OCI-LY3 (cell line): ENCODE measurements at regions not wholly inside any gene's neighbourhood (a gene's known extent, or its start where the extent isn't known, plus 50 kb on each side); places are given as distances from the start of the nearest gene placed in this dataset.
A peak's percentile ranks its signal among the peaks of the same experiment; 100 is the strongest.

Experiments
- EZH2phosphoT487 ChIP-seq: fragments of 200-600 bp; shearing (Covaris generic); IDR thresholded peaks from 2 replicates; pipeline ENCODE4 v1.6.1; 2018; ENCODE audit warnings: antibody characterized with exemption, mixed run types, low read depth
- TF ChIP-seq, protein P1 (sequence below): fragments of 200-600, 300-600 bp; sonication (generic); IDR thresholded peaks from 2 replicates; pipeline ENCODE4 v1.5.1; 2014; ENCODE audit warnings: antibody characterized with exemption, low read length, low read depth

- TF ChIP-seq, protein P1, sequence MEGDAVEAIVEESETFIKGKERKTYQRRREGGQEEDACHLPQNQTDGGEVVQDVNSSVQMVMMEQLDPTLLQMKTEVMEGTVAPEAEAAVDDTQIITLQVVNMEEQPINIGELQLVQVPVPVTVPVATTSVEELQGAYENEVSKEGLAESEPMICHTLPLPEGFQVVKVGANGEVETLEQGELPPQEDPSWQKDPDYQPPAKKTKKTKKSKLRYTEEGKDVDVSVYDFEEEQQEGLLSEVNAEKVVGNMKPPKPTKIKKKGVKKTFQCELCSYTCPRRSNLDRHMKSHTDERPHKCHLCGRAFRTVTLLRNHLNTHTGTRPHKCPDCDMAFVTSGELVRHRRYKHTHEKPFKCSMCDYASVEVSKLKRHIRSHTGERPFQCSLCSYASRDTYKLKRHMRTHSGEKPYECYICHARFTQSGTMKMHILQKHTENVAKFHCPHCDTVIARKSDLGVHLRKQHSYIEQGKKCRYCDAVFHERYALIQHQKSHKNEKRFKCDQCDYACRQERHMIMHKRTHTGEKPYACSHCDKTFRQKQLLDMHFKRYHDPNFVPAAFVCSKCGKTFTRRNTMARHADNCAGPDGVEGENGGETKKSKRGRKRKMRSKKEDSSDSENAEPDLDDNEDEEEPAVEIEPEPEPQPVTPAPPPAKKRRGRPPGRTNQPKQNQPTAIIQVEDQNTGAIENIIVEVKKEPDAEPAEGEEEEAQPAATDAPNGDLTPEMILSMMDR = peak; percentile 12; the same call in 1 of the 2 replicates
- TF ChIP-seq EZH2phosphoT487 = no peak
These were observed 432.1 kb upstream of the TSPY4 start for GRCh38 chrY:8905141-8905540.
